ENCODE measurements at regions not wholly inside any gene's neighbourhood (a gene's known extent, or its start where the extent isn't known, plus 50 kb on each side); places are given as distances from the start of the nearest gene placed in this dataset.

GRCh38 chr2:773256-774160, 96.3 kb upstream of the TMEM18 start:
- DNase-seq (no peak), ATAC-seq (no peak)
- intact Hi-C loops (cut with micrococcal nuclease), result no loop called here

GRCh38 chr2:771538-771937, 94.3 kb upstream of the TMEM18 start:
- intact Hi-C loops (cut with micrococcal nuclease), result no loop called here
- ATAC-seq (no peak), DNase-seq (no peak)

DNA sequence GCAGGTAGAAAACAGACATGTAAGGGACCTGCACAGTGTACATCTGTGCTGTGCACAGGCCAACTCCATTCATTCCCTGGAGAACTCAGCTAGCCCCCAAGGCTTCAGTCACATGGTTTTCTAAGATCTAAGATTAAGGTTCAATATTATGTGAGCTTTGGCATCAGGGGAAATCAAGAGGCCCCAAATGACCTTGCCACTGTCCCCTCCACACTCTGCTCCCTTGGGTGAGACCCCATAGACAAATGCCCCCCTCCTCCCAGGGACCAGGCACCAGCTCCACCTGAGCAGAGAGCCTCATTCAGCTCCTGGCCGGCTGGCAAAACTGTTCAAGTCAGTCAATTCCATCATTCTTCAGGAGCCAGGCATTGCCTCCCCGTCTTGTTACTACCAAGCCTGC, 93.6 kb upstream of the TMEM18 start:
- intact Hi-C loops (cut with micrococcal nuclease), result no loop called here
- DNase-seq (no peak), ATAC-seq (no peak)

GRCh38 chr2:769771-770170, 92.6 kb upstream of the TMEM18 start:
- no peak for DNase-seq
- intact Hi-C loops (cut with micrococcal nuclease), result no loop called here
- ATAC-seq, result no peak

DNA sequence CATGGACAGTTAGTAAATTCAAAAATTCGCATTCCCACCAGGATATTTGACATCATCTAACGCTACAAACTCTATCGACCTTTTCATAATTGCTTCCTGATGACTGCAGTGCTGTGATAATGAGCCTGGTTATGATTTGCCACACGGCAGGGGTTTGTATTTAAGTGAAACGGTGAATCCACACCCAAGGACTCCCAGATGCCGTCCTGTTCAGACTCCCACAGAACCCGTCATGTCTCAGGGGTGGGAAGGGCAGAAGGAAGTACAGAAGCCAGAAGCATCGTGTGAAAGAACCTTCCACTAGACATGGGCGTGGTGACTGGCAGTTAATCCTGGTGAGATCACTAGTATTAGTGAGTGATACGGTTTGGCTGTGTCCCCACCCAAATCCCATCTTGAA, 91.2 kb upstream of the TMEM18 start:
- DNase-seq (no peak), ATAC-seq (no peak)
- intact Hi-C loops (cut with micrococcal nuclease), result no loop called here

GRCh38 chr2:767944-768343, 90.7 kb upstream of the TMEM18 start:
- DNase-seq (no peak), ATAC-seq (no peak)
- intact Hi-C loops (cut with micrococcal nuclease), result no loop called here

GRCh38 chr2:767440-767839, 90.2 kb upstream of the TMEM18 start:
- ATAC-seq (no peak), DNase-seq (no peak)
- intact Hi-C loops (cut with micrococcal nuclease), result no loop called here

DNA sequence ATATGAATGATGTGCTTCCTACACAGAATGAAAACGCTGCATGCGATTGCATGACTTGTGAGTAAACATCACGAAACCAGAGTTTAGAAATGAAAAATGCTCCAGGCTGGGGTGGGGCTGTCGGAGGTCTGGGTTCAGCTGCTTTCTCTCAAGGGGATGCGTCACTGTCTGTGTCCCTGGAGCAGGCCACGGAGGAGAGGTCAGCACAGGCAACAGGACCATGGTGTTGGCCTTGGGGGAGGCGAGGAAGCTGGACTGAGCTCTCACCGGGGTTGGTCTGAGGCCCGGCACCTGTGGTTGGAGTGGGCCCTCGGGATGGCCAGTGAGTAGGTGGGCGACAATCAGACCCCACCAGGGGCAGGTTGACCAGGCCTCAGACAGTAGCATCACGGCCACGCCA, 89.0 kb upstream of the TMEM18 start:
- ATAC-seq, result no peak
- DNase-seq, result no peak
- intact Hi-C loops (cut with micrococcal nuclease), result no loop called here

- intact Hi-C loops (cut with micrococcal nuclease), result no loop called here
- no peak for DNase-seq
- no peak for ATAC-seq
Observed at GRCh38 chr2:765369-765768, 88.2 kb upstream of the TMEM18 start.

- intact Hi-C loops (cut with micrococcal nuclease), result no loop called here
- DNase-seq (no peak), ATAC-seq (no peak)
Observed at GRCh38 chr2:763766-764525, 86.7 kb upstream of the TMEM18 start.

DNA sequence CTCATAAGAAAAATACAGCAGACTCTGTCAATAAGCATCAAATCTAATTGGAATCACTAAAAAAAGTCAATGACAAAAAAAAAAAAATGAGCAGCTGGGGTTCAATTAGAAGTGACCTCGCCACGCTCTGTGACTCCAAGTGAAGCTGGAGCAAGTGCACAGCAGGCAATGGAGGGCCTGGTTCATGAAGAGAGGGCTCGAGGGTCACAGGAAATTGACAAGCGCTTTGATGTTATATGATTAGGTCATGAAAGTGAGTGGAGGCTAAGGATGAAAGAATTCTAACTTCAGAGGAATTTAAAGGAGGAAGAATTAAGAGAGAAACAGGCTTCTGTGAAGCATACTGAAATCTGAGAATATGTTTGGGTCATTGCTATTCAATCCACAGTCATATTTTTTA, 85.4 kb upstream of the TMEM18 start:
- DNase-seq, result no peak
- intact Hi-C loops (cut with micrococcal nuclease), result no loop called here
- no peak for ATAC-seq

DNA sequence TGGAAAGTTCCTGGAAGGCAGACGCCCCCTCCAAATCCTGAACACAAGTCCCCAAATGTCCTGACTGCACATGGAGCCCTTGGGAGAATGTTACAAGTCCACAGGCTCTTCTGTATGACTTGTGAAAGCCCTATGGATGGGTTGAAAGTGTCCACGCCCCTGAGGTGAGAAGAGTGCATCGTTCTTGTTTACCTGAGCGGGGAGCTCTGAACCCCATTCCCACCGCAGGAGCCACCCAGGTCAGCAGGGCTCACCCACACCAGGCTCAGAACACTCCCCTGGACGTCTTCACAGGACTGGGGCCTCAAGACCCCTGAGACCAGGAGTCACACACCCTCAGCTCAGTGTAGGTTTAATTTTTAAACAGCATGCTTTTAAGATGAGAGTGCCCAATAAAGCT, 84.2 kb upstream of the TMEM18 start:
- ATAC-seq (no peak), DNase-seq (no peak)
- intact Hi-C loops (cut with micrococcal nuclease), result no loop called here

- intact Hi-C loops (cut with micrococcal nuclease), result no loop called here
- DNase-seq (no peak), ATAC-seq (no peak)
Observed at GRCh38 chr2:760001-760400, 82.8 kb upstream of the TMEM18 start.

DNA sequence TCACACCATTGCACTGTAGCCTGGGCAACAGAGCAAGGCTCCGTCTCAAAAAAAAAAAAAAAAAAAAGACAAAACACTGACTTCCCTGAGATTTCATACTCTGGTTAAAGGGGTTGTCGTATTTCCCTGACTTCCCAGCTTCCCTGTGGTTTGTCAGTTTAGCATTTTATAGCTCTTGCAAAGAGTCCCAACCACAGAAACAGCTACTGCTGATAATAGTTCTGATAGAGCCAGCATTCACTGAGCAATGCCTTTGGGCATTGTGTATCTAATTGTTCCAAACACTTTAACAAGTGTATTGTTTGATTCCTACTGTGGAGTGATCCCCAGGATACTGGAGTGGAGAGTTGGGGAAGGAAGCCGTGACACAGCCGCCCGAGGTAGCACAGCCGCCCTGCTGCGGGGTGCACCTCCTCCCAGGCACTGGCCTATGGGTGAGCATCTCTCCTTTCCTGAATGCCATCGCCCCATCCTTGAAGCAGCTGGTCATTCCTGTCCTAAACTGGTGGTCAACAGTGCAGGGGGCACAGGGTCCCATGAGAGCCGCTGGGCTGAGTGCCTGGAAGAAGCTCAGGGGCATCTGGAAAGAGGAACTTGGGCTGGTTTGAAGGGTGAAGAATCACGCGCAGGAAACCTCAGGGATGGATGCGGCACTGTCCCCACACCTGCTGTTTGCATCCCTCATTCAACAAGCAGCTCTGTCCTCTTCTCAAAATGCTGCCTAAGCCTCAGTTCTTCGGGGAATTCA, 81.0 kb upstream of the TMEM18 start:
- intact Hi-C loops (cut with micrococcal nuclease), result no loop called here
- ATAC-seq, result no peak
- DNase-seq, result no peak

- DNase-seq, result no peak
- intact Hi-C loops (cut with micrococcal nuclease), result no loop called here
- ATAC-seq, result no peak
Observed at GRCh38 chr2:753123-753522, 75.9 kb upstream of the TMEM18 start.

- intact Hi-C loops (cut with micrococcal nuclease), result no loop called here
- ATAC-seq (no peak), DNase-seq (no peak)
Observed at GRCh38 chr2:751474-751873, 74.3 kb upstream of the TMEM18 start.

GRCh38 chr2:750628-751027, 73.4 kb upstream of the TMEM18 start:
- intact Hi-C loops (cut with micrococcal nuclease), result no loop called here
- ATAC-seq (no peak), DNase-seq (no peak)

GRCh38 chr2:747762-748351, 70.7 kb upstream of the TMEM18 start:
- no peak for DNase-seq
- intact Hi-C loops (cut with micrococcal nuclease), result no loop called here
- no peak for ATAC-seq

DNA sequence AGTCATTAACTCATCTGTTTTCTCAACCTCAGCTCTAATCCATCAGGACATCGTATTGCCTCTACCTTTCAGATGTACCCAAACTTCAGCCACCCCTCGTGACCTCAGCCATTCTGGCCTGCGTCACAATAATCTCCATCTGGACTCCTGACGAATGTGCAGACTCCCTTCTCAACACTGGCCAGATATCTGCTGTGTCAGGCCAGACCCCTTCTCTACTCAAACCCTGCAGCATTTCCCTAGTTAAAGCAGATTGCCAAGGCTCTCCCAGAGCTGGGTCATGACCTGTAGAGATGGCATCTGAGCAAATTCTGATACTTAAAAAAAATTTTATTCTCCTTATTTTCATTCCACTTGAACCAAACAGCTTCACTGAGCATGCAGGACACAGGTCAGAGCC, 69.5 kb upstream of the TMEM18 start:
- DNase-seq (no peak), ATAC-seq (no peak)
- intact Hi-C loops (cut with micrococcal nuclease), result no loop called here

DNA sequence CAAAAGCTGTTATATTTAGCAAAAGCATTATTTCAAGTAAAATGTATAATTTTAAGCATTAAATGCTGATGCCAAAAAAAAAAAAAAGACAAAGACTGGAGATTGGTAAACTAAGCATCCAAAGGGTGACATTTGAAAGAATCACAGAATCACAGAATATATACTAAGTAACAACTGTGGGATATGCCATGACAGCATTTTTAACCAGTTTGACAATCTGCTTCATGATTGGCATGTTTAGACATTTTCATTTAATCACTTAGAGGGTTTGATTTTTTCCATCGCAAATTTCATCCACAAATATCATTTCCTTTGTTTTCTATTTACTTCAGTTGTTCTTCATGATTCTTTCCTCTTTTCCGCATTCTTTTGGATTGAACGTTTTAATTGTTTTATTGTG, 66.9 kb upstream of the TMEM18 start:
- intact Hi-C loops (cut with micrococcal nuclease), result no loop called here
- DNase-seq (no peak), ATAC-seq (no peak)

Data from left ventricle myocardium superior (tissue), 1 donor.